K562 (cell line): ENCODE measurements at regions not wholly inside any gene's neighbourhood (a gene's known extent, or its start where the extent isn't known, plus 50 kb on each side); places are given as distances from the start of the nearest gene placed in this dataset.

ENCODE experiments used
- ETV1 ChIP-seq: fragments of 450-650 bp; conservative IDR thresholded peaks from 2 replicates; pipeline ENCODE4 v1.6.1; 2016; ENCODE audit warnings: missing genetic modification characterization, control low read depth, low read depth, missing compliant biosample characterization
- HDAC3 ChIP-seq: fragments of 450-650 bp; IDR thresholded peaks from 2 replicates; pipeline ENCODE4 v1.6.1; 2018; ENCODE audit warnings: borderline replicate concordance, mild to moderate bottlenecking, moderate library complexity; ENCODE audit not compliant: partially characterized antibody
- ILK ChIP-seq: fragments of 450-650 bp; IDR thresholded peaks from 2 replicates; pipeline ENCODE4 v1.6.1; 2016; ENCODE audit warnings: missing genetic modification characterization, low read depth, mild to moderate bottlenecking, missing compliant biosample characterization, moderate library complexity, borderline replicate concordance
- MCM7 ChIP-seq, 2 experiments: fragments of 450-650 bp; IDR thresholded peaks; 2 replicates each; pipeline ENCODE4 v1.6.1; 2016 to 2018
- MED1 ChIP-seq: sonication (generic); formaldehyde crosslinking; IDR thresholded peaks from 2 replicates; pipeline ENCODE4 v1.8.1; 2023; ENCODE audit warnings: missing genetic modification reagents, borderline replicate concordance
- MEIS2 ChIP-seq: fragments of 450-650 bp; IDR thresholded peaks from 2 replicates; pipeline ENCODE4 v1.6.1; 2014; ENCODE audit warnings: mild to moderate bottlenecking; ENCODE audit not compliant: partially characterized antibody
- MXI1 ChIP-seq: IDR thresholded peaks from 2 replicates; pipeline ENCODE4 v1.6.1; 2011; ENCODE audit warnings: low read depth, mild to moderate bottlenecking, improper control_type of control experiment, low read length
- POLR3G ChIP-seq: IDR thresholded peaks from 2 replicates; pipeline ENCODE4 v1.6.1; 2011; ENCODE audit not compliant: insufficient read length, insufficient replicate concordance; ENCODE audit errors: extremely low read depth
- SNIP1 ChIP-seq: fragments of 450-650 bp; IDR thresholded peaks from 2 replicates; pipeline ENCODE4 v1.7.1; 2017; ENCODE audit warnings: low read depth, mild to moderate bottlenecking
- ZBED1 ChIP-seq: IDR thresholded peaks from 2 replicates; pipeline ENCODE4 v1.6.1; 2014
- ZC3H4 ChIP-seq: sonication (generic); formaldehyde crosslinking; IDR thresholded peaks from 2 replicates; pipeline ENCODE4 v1.9.0; 2021; ENCODE audit warnings: missing genetic modification reagents, borderline replicate concordance
- ZNF134 ChIP-seq: fragments of 250-450 bp; sonication (Bioruptor Pico); conservative IDR thresholded peaks from 2 replicates; pipeline ENCODE4 v1.4.0; 2020
- ZNF444 ChIP-seq: fragments of 250-450 bp; sonication (Bioruptor Pico); IDR thresholded peaks from 2 replicates; pipeline ENCODE4 v1.4.0; 2020; ENCODE audit warnings: mild to moderate bottlenecking, moderate library complexity
- ZNF589 ChIP-seq: fragments of 200-800 bp; sonication (Bioruptor generic); IDR thresholded peaks from 2 replicates; pipeline ENCODE4 v1.6.1; 2016; ENCODE audit warnings: low read depth, missing genetic modification characterization, missing compliant biosample characterization
- ZNF695 ChIP-seq: fragments of 450-650 bp; formaldehyde crosslinking; IDR thresholded peaks from 2 replicates; pipeline ENCODE4 v1.4.0; 2020; ENCODE audit warnings: mild to moderate bottlenecking, moderate library complexity
- TF ChIP-seq, protein P1 (sequence below), 3 experiments: IDR thresholded peaks in 2 of 3; conservative IDR thresholded peaks in 1 of 3; 2 replicates each; pipeline ENCODE4 v1.5.1; 2011 to 2012; ENCODE audit warnings: low read length in 3 of 3, mild to moderate bottlenecking in 3 of 3, control low read depth in 2 of 3, improper control_type of control experiment in 1 of 3, inconsistent platforms in 1 of 3, low read depth in 1 of 3, mixed read lengths in 1 of 3, moderate library complexity in 1 of 3; ENCODE audit not compliant: insufficient read depth in 2 of 3
- TF ChIP-seq, protein P2 (sequence below): fragments of 250-450 bp; sonication (Bioruptor Pico); IDR thresholded peaks from 2 replicates; pipeline ENCODE4 v1.8.0; 2021; ENCODE audit warnings: moderate library complexity, mild to moderate bottlenecking, inconsistent platforms
- TF ChIP-seq, protein P3 (sequence below): fragments of 250-450 bp; sonication (Bioruptor Pico); IDR thresholded peaks from 2 replicates; pipeline ENCODE4 v1.8.0; 2022; ENCODE audit warnings: moderate library complexity, mild to moderate bottlenecking, inconsistent platforms
- TF ChIP-seq, protein P4 (sequence below): fragments of 450-650 bp; IDR thresholded peaks from 2 replicates; pipeline ENCODE4 v1.6.1; 2016; ENCODE audit warnings: low read depth, mild to moderate bottlenecking, moderate library complexity
- TF ChIP-seq, protein P5 (sequence below), 3 experiments: fragments of 200-800 bp in 1 of 3; sonication (Bioruptor generic) in 1 of 3; sonication (generic) in 1 of 3; formaldehyde crosslinking in 1 of 3; IDR thresholded peaks; 2 replicates each; pipeline versions ENCODE4 v1.6.1 to v1.8.0; 2016 to 2022; ENCODE audit warnings: mild to moderate bottlenecking in 2 of 3, missing compliant biosample characterization in 2 of 3, missing genetic modification characterization in 2 of 3, missing genetic modification reagents in 1 of 3
- TF ChIP-seq, protein P6 (sequence below): fragments of 450-650 bp; IDR thresholded peaks from 2 replicates; pipeline ENCODE4 v1.7.1; 2018; ENCODE audit warnings: mild to moderate bottlenecking, low read depth; ENCODE audit not compliant: partially characterized antibody

DNA sequence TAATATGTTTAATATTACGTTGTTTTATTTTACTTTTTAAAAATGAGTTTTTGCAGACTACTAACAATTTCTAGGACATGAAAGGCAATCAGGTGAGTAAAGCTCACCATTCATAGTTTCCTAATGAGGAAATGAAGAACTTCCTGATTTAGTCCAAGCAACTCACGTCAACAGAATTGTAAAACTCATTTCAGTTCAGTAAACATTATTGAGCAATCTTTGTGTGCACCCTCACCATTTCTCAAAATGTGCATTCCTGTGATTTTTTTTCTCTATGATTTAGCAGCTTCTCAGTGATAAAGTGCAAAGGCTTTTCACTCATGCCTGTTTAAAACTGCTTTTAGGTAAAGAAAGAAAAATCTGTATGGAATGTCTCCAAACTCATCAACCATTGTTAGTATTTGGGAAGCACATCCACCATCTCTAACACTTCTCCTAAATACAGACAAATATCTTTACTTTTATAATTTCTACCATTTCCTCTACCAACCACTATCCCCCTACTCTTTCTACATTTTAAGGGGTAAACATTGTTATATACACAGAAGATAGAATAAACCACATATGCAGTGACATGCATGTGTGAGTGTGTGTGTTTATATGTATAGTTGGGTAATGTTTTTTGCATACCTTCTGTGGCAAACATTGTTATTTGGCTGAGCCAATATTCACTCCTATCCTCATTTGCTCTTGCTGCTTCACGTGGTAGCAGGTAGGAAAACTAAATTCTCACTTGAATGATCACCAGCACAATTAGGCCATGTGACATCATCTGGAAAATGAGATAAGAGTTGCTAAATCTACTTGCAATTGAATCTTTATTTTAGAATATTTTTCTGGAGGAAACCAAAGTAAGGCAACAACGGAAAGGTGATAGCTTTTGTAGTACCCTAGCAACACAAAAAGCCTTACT, 54.7 kb upstream of the PRDM8 start (continued):
- TF ChIP-seq HDAC3 (no peak), ZBED1 (no peak), MEIS2 (no peak), ETV1 (no peak), MXI1 (0 out of 2 replicates have a peak, but pooled peaks have one; percentile 3), ZNF444 (no peak), MCM7 (IDR thresholded peaks at IDR 0.05) (no peak), POLR3G (no peak), SNIP1 (no peak), ZNF695 (CRISPR knock-in tag) (no peak), ZNF589 (CRISPR knock-in tag) (peak; percentile 14; the same call in 1 of the 2 replicates), ZC3H4 (CRISPR knock-in tag) (no peak), ILK (tag) (no peak), ZNF134 (CRISPR knock-in tag) (no peak), MED1 (CRISPR knock-in tag) (no peak)
- TF ChIP-seq, protein P1, sequence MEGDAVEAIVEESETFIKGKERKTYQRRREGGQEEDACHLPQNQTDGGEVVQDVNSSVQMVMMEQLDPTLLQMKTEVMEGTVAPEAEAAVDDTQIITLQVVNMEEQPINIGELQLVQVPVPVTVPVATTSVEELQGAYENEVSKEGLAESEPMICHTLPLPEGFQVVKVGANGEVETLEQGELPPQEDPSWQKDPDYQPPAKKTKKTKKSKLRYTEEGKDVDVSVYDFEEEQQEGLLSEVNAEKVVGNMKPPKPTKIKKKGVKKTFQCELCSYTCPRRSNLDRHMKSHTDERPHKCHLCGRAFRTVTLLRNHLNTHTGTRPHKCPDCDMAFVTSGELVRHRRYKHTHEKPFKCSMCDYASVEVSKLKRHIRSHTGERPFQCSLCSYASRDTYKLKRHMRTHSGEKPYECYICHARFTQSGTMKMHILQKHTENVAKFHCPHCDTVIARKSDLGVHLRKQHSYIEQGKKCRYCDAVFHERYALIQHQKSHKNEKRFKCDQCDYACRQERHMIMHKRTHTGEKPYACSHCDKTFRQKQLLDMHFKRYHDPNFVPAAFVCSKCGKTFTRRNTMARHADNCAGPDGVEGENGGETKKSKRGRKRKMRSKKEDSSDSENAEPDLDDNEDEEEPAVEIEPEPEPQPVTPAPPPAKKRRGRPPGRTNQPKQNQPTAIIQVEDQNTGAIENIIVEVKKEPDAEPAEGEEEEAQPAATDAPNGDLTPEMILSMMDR (IDR thresholded peaks at IDR 0.05 in 2 of 3, conservative IDR thresholded peaks at IDR 0.05 in 1 of 3; ENCODE audit: insufficient read depth in 2 of 3, low read depth in 1 of 3, low read length in 3 of 3): no peak
- TF ChIP-seq, protein P2, sequence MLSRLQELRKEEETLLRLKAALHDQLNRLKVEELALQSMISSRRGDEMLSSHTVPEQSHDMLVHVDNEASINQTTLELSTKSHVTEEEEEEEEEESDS (CRISPR knock-in tag): no peak
- TF ChIP-seq, protein P3, sequence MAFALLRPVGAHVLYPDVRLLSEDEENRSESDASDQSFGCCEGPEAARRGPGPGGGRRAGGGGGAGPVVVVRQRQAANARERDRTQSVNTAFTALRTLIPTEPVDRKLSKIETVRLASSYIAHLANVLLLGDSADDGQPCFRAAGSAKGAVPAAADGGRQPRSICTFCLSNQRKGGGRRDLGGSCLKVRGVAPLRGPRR (CRISPR knock-in tag): no peak
- TF ChIP-seq, protein P4, sequence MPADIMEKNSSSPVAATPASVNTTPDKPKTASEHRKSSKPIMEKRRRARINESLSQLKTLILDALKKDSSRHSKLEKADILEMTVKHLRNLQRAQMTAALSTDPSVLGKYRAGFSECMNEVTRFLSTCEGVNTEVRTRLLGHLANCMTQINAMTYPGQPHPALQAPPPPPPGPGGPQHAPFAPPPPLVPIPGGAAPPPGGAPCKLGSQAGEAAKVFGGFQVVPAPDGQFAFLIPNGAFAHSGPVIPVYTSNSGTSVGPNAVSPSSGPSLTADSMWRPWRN: no peak
- TF ChIP-seq, protein P5, sequence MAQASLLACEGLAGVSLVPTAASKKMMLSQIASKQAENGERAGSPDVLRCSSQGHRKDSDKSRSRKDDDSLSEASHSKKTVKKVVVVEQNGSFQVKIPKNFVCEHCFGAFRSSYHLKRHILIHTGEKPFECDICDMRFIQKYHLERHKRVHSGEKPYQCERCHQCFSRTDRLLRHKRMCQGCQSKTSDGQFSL (CRISPR knock-in tag; IDR thresholded peaks at IDR 0.05): no peak
- TF ChIP-seq, protein P5 (tag; IDR thresholded peaks at IDR 0.05): no peak
- TF ChIP-seq, protein P6, sequence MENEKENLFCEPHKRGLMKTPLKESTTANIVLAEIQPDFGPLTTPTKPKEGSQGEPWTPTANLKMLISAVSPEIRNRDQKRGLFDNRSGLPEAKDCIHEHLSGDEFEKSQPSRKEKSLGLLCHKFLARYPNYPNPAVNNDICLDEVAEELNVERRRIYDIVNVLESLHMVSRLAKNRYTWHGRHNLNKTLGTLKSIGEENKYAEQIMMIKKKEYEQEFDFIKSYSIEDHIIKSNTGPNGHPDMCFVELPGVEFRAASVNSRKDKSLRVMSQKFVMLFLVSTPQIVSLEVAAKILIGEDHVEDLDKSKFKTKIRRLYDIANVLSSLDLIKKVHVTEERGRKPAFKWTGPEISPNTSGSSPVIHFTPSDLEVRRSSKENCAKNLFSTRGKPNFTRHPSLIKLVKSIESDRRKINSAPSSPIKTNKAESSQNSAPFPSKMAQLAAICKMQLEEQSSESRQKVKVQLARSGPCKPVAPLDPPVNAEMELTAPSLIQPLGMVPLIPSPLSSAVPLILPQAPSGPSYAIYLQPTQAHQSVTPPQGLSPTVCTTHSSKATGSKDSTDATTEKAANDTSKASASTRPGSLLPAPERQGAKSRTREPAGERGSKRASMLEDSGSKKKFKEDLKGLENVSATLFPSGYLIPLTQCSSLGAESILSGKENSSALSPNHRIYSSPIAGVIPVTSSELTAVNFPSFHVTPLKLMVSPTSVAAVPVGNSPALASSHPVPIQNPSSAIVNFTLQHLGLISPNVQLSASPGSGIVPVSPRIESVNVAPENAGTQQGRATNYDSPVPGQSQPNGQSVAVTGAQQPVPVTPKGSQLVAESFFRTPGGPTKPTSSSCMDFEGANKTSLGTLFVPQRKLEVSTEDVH: no peak
